ENCODE measurements at regions not wholly inside any gene's neighbourhood (a gene's known extent, or its start where the extent isn't known, plus 50 kb on each side); places are given as distances from the start of the nearest gene placed in this dataset.
"Not testable (repeated sequence)": the region's sequence is repeated elsewhere in the genome, so short reads cannot be mapped to it uniquely, and the experiment has no call there.

GRCh38 chr2:238615187-238615586 is 188.5 kb downstream of the ASB1 start:
- TF ChIP-seq CTCF (IDR thresholded peaks at IDR 0.05; ENCODE audit: unreplicated experiment) = no peak
- no peaks in the 10 kb centered on the region for H3K4me1 Mint-ChIP-seq
- H3K36me3 Mint-ChIP-seq = no peaks in the 10 kb centered on the region
- H3K9me3 Mint-ChIP-seq = peaks cover 28% of the 10 kb centered on the region
- no peak for DNase-seq (ENCODE audit: low spot score in 2 of 2, unreplicated experiment in 2 of 2)
- H3K27ac Mint-ChIP-seq = no peak overlapping the region
- no peak overlapping the region for H3K4me3 Mint-ChIP-seq
- peaks cover 7% of the 10 kb centered on the region for H3K27me3 Mint-ChIP-seq (ENCODE audit: low read depth)

- Mint-ChIP-seq H3K27ac (no peak overlapping the region), H3K9me3 (peaks cover 16% of the 10 kb centered on the region), H3K4me1 (no peaks in the 10 kb centered on the region), H3K36me3 (no peaks in the 10 kb centered on the region), H3K27me3 (ENCODE audit: low read depth) (peaks cover 15% of the 10 kb centered on the region), H3K4me3 (no peak overlapping the region)
- no peak for DNase-seq (ENCODE audit: low spot score in 2 of 2, unreplicated experiment in 2 of 2)
- no peak for TF ChIP-seq CTCF (IDR thresholded peaks at IDR 0.05; ENCODE audit: unreplicated experiment)
These were observed 190.0 kb downstream of the ASB1 start for GRCh38 chr2:238616681-238617080.

GRCh38 chr2:238618494-238619283 is 192.0 kb downstream of the ASB1 start:
- not testable (repeated sequence) for H3K4me3 Mint-ChIP-seq; H3K4me1 Mint-ChIP-seq; H3K27ac Mint-ChIP-seq; DNase-seq (ENCODE audit: low spot score in 2 of 2, unreplicated experiment in 2 of 2); H3K36me3 Mint-ChIP-seq
- H3K9me3 Mint-ChIP-seq = peaks cover 12% of the 10 kb centered on the region
- peaks cover 28% of the 10 kb centered on the region for H3K27me3 Mint-ChIP-seq (ENCODE audit: low read depth)

- H3K27me3 Mint-ChIP-seq (ENCODE audit: low read depth) = peaks cover 16% of the 10 kb centered on the region
- no peak overlapping the region for H3K27ac Mint-ChIP-seq
- H3K9me3 Mint-ChIP-seq = peaks cover 15% of the 10 kb centered on the region
- DNase-seq (ENCODE audit: low spot score in 2 of 2, unreplicated experiment in 2 of 2) = no peak
- no peak overlapping the region for H3K4me3 Mint-ChIP-seq
- no peaks in the 10 kb centered on the region for H3K4me1 Mint-ChIP-seq
- TF ChIP-seq CTCF (IDR thresholded peaks at IDR 0.05; ENCODE audit: unreplicated experiment) = no peak
- no peaks in the 10 kb centered on the region for H3K36me3 Mint-ChIP-seq
These were observed 201.2 kb downstream of the ASB1 start for GRCh38 chr2:238627899-238628298.

- no peak for DNase-seq (ENCODE audit: low spot score in 2 of 2, unreplicated experiment in 2 of 2)
- no peak overlapping the region for H3K4me3 Mint-ChIP-seq
- H3K36me3 Mint-ChIP-seq = no peaks in the 10 kb centered on the region
- TF ChIP-seq CTCF (IDR thresholded peaks at IDR 0.05; ENCODE audit: unreplicated experiment) = no peak
- peaks cover 20% of the 10 kb centered on the region for H3K27me3 Mint-ChIP-seq (ENCODE audit: low read depth)
- peaks cover 15% of the 10 kb centered on the region for H3K9me3 Mint-ChIP-seq
- no peaks in the 10 kb centered on the region for H3K4me1 Mint-ChIP-seq
- H3K27ac Mint-ChIP-seq = no peak overlapping the region
These were observed 202.3 kb downstream of the ASB1 start for GRCh38 chr2:238629064-238629463.

GRCh38 chr2:238631491-238632180 is 204.9 kb downstream of the ASB1 start:
- H3K36me3 Mint-ChIP-seq = no peaks in the 10 kb centered on the region
- H3K9me3 Mint-ChIP-seq = peaks cover 5% of the 10 kb centered on the region
- no peak overlapping the region for H3K27ac Mint-ChIP-seq
- DNase-seq (ENCODE audit: low spot score in 2 of 2, unreplicated experiment in 2 of 2) = no peak
- peaks cover 24% of the 10 kb centered on the region for H3K27me3 Mint-ChIP-seq (ENCODE audit: low read depth)
- TF ChIP-seq CTCF (IDR thresholded peaks at IDR 0.05; ENCODE audit: unreplicated experiment) = no peak
- H3K4me1 Mint-ChIP-seq = peaks cover 16% of the 10 kb centered on the region
- H3K4me3 Mint-ChIP-seq = no peak overlapping the region
